WTC11 (cell line): ENCODE measurements at regions not wholly inside any gene's neighbourhood (a gene's known extent, or its start where the extent isn't known, plus 50 kb on each side); places are given as distances from the start of the nearest gene placed in this dataset.

Experiments
- CTCF ChIP-seq: fragments of 200-600 bp; IDR thresholded peaks from 2 replicates; pipeline ENCODE4 v1.8.0; 2022; ENCODE audit warnings: antibody characterized with exemption
- ETV6 ChIP-seq: sonication (generic); formaldehyde crosslinking; IDR thresholded peaks from 2 replicates; pipeline ENCODE4 v1.8.1; 2022; ENCODE audit warnings: mild to moderate bottlenecking, missing genetic modification reagents
- PRDM15 ChIP-seq: sonication (generic); formaldehyde crosslinking; IDR thresholded peaks from 2 replicates; pipeline ENCODE4 v1.8.0; 2022; ENCODE audit warnings: missing genetic modification reagents
- SP1 ChIP-seq: sonication (generic); formaldehyde crosslinking; conservative IDR thresholded peaks from 2 replicates; pipeline ENCODE4 v1.8.1; 2022; ENCODE audit warnings: missing genetic modification reagents
- TF ChIP-seq, protein P1 (sequence below): sonication (generic); formaldehyde crosslinking; IDR thresholded peaks from 2 replicates; pipeline ENCODE4 v1.8.1; 2023; ENCODE audit warnings: mild to moderate bottlenecking, missing genetic modification reagents, moderate library complexity

GRCh38 chr2:149849136-149849535 lies 261.6 kb upstream of the MMADHC start:
- no peak for TF ChIP-seq CTCF
- TF ChIP-seq SP1 (CRISPR knock-in tag), result no peak
- TF ChIP-seq, protein P1, sequence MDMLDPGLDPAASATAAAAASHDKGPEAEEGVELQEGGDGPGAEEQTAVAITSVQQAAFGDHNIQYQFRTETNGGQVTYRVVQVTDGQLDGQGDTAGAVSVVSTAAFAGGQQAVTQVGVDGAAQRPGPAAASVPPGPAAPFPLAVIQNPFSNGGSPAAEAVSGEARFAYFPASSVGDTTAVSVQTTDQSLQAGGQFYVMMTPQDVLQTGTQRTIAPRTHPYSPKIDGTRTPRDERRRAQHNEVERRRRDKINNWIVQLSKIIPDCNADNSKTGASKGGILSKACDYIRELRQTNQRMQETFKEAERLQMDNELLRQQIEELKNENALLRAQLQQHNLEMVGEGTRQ (CRISPR knock-in tag), result no peak
- TF ChIP-seq PRDM15 (CRISPR knock-in tag), result no peak
- TF ChIP-seq ETV6 (CRISPR knock-in tag), result no peak
